GM12878 (cell line): ENCODE measurements at regions not wholly inside any gene's neighbourhood (a gene's known extent, or its start where the extent isn't known, plus 50 kb on each side); places are given as distances from the start of the nearest gene placed in this dataset.

Source experiments
- ATAC-seq: fragments of 200-7000 bp; cut with Tn5 transposase; 3 replicates; pipeline ENCODE4 v1.9.1; 2020; ENCODE audit warnings: mild to moderate bottlenecking, moderate library complexity
- BruUV-seq: library from RNA; stranded (reverse); fragments of 400-500 nt; replicated peaks from 2 replicates; lab custom pipeline; 2021; lab: Mats Ljungman, UMichigan
- CTCF ChIA-PET: fragments of 300-600 bp; sonication (Branson Sonifier 250); formaldehyde crosslinking; extraction: SDS; loops from one replicate; lab custom pipeline; 2021; ENCODE audit warnings: inconsistent platforms; lab: Yijun Ruan, JAX
- POLR2A ChIA-PET: fragments of 350-600 bp; formaldehyde crosslinking; extraction: SDS; loops from one replicate; lab custom pipeline; 2021; ENCODE audit warnings: inconsistent platforms; lab: Charles Lee
- RAD21 ChIA-PET: fragments of 300-600 bp; sonication (Branson Sonifier 250); formaldehyde crosslinking; loops from one replicate; lab custom pipeline; 2023; ENCODE audit warnings: antibody characterized with exemption; ENCODE audit not compliant: unreplicated experiment; lab: Charles Lee
- SMC1A ChIA-PET: fragments of 300-600 bp; sonication (Branson Sonifier 250); formaldehyde crosslinking; loops from one replicate; lab custom pipeline; 2023; ENCODE audit not compliant: unreplicated experiment, uncharacterized antibody; lab: Charles Lee
- DNase-seq: peaks from one replicate; pipeline ENCODE4 v3.0.0-alpha.2; 2011; ENCODE audit warnings: low read depth, low spot score
- FAIRE-seq: peaks from 3 replicates; lab custom pipeline; 2011; peaks lifted over from hg19 to GRCh38; lab: Jason Lieb, UNC
- H2AFZ ChIP-seq: 2 replicates; pipeline ENCODE4 v1.6.0; 2011; ENCODE audit warnings: low read depth, low read length, control low read depth; ENCODE audit not compliant: control insufficient read depth
- H3K27ac ChIP-seq: 2 replicates; pipeline ENCODE4 v1.5.1; 2011; ENCODE audit warnings: control low read depth; ENCODE audit not compliant: control insufficient read depth, insufficient read depth
- H3K27me3 ChIP-seq, 2 experiments: replicated peaks in 1 of 2; 2 replicates each; pipeline versions ENCODE4 v1.6.0 to v1.6.1; 2011; ENCODE audit warnings: low read length in 1 of 2; ENCODE audit not compliant: control insufficient read depth in 2 of 2, insufficient read depth in 2 of 2
- H3K36me3 ChIP-seq, 2 experiments: 2 replicates each; pipeline ENCODE4 v1.5.1; 2011; ENCODE audit warnings: low read length in 1 of 2; ENCODE audit not compliant: control insufficient read depth in 2 of 2, insufficient read depth in 2 of 2
- H3K4me1 ChIP-seq: 2 replicates; pipeline ENCODE4 v1.6.1; 2011; ENCODE audit warnings: mild to moderate bottlenecking, low read length, moderate library complexity, mixed read lengths; ENCODE audit not compliant: control insufficient read depth, insufficient read depth
- H3K4me2 ChIP-seq: 2 replicates; pipeline ENCODE4 v1.6.0; 2011; ENCODE audit warnings: control low read depth; ENCODE audit not compliant: control insufficient read depth, insufficient read depth
- H3K4me3 ChIP-seq: fragments of 200-600 bp; sonication (generic); 2 replicates; pipeline ENCODE4 v1.5.1; 2016
- H3K79me2 ChIP-seq: 2 replicates; pipeline ENCODE4 v1.6.0; 2011; ENCODE audit warnings: low read length; ENCODE audit not compliant: control insufficient read depth, insufficient read depth
- H3K9ac ChIP-seq: 2 replicates; pipeline ENCODE4 v1.8.0; 2011; ENCODE audit warnings: low read length, control low read depth, mixed read lengths; ENCODE audit not compliant: control insufficient read depth, insufficient read depth
- H3K9me3 ChIP-seq: replicated peaks from 3 replicates; pipeline ENCODE4 v1.5.1; 2011; ENCODE audit warnings: mild to moderate bottlenecking, low read length; ENCODE audit not compliant: control insufficient read depth, insufficient read depth
- H4K20me1 ChIP-seq: 2 replicates; pipeline ENCODE4 v1.6.0; 2011; ENCODE audit not compliant: control insufficient read depth, insufficient read depth
- CHD1 ChIP-seq: IDR thresholded peaks from 2 replicates; pipeline ENCODE4 v1.6.1; 2012; ENCODE audit warnings: low read depth, low read length, improper control_type of control experiment
- HCFC1 ChIP-seq: fragments of 150-350 bp; IDR thresholded peaks from 2 replicates; pipeline ENCODE4 v1.6.1; 2014; ENCODE audit warnings: low read length
- HDAC6 ChIP-seq: fragments of 200-600 bp; sonication (generic); IDR thresholded peaks from one replicate; pipeline ENCODE4 v1.8.0; 2017; ENCODE audit warnings: antibody characterized with exemption; ENCODE audit not compliant: unreplicated experiment
- MAX ChIP-seq: IDR thresholded peaks from 2 replicates; pipeline ENCODE4 v1.6.1; 2012; ENCODE audit warnings: low read depth, low read length, improper control_type of control experiment
- NBN ChIP-seq: fragments of 450-650 bp; IDR thresholded peaks from 2 replicates; pipeline ENCODE4 v1.6.1; 2016
- PML ChIP-seq: IDR thresholded peaks from 2 replicates; pipeline ENCODE4 v1.6.1; 2012; ENCODE audit warnings: low read length, inconsistent platforms
- SKIL ChIP-seq: fragments of 450-650 bp; IDR thresholded peaks from 2 replicates; pipeline ENCODE4 v1.6.1; 2017; ENCODE audit warnings: mild to moderate bottlenecking, low read depth, inconsistent platforms; ENCODE audit not compliant: poor library complexity, severe bottlenecking
- SMAD5 ChIP-seq: IDR thresholded peaks from 2 replicates; pipeline ENCODE4 v1.6.1; 2016; ENCODE audit warnings: antibody characterized with exemption, low read depth
- SPI1 ChIP-seq: IDR thresholded peaks from 2 replicates; pipeline ENCODE4 v1.6.1; 2011; ENCODE audit warnings: low read depth, mild to moderate bottlenecking, low read length, moderate library complexity, borderline replicate concordance; ENCODE audit not compliant: insufficient read depth
- SREBF1 ChIP-seq: IDR thresholded peaks from 2 replicates; pipeline ENCODE4 v1.6.1; 2012; ENCODE audit warnings: mild to moderate bottlenecking, low read length
- SREBF2 ChIP-seq: IDR thresholded peaks from 2 replicates; pipeline ENCODE4 v1.6.1; 2012; ENCODE audit warnings: mild to moderate bottlenecking, low read length
- SRF ChIP-seq, 2 experiments: IDR thresholded peaks; 2 replicates each; pipeline ENCODE4 v1.6.1; 2011; ENCODE audit warnings: low read depth in 2 of 2, low read length in 2 of 2, mild to moderate bottlenecking in 1 of 2, moderate library complexity in 1 of 2
- WGBS: methylation state at CpG from one replicate; pipeline ENCODE4 v1.1.6; 2016; ENCODE audit warnings: low lambda C conversion rate; ENCODE audit not compliant: insufficient replicate concordance, insufficient coverage; ENCODE audit errors: missing lambda C conversion rate; 5-methylcytosine and 5-hydroxymethylcytosine counted together
- in situ Hi-C: fragments of 300-500 bp; cut with MboI; formaldehyde crosslinking; loops from 9 replicates; pipeline ENCODE4 v1.14.3; 2018; ENCODE audit warnings: mixed read lengths
- intact Hi-C: fragments of 100-400 bp; cut with micrococcal nuclease; formaldehyde crosslinking; loops from one replicate; pipeline ENCODE4 v1.14.2; 2022; ENCODE audit not compliant: unreplicated experiment

GRCh38 chr14:26687301-26687837 is 89.5 kb upstream of the NOVA1 start:
- Histone ChIP-seq H3K9ac (no peak overlapping the region), H3K9me3 (no peaks in the 10 kb centered on the region), H3K4me3 (no peak overlapping the region), H3K4me1 (no peaks in the 10 kb centered on the region), H3K27ac (no peak overlapping the region), H3K36me3 (no peaks in the 10 kb centered on the region), H3K27me3 (no peaks in the 10 kb centered on the region), H3K79me2 (no peaks in the 10 kb centered on the region), H4K20me1 (no peaks in the 10 kb centered on the region), H3K4me2 (no peak overlapping the region), H2AFZ (no peak overlapping the region)
- intact Hi-C loops = no loop called here
- ChIA-PET CTCF (no interaction called here), POLR2A (no interaction called here), RAD21 (no interaction called here), SMC1A (no interaction called here)
- DNase-seq = no peak
- WGBS = 0% methylated on average over 2 of the region's 2 CpGs
- no TSS peak for BruUV-seq
- FAIRE-seq = no peak
- ATAC-seq = no peak
- no peak for TF ChIP-seq CHD1
- TF ChIP-seq SMAD5 = no peak
- no peak for TF ChIP-seq PML
- no peak for TF ChIP-seq HDAC6
- TF ChIP-seq SKIL = no peak
- no peak for TF ChIP-seq MAX
- no peak for TF ChIP-seq SREBF1
- TF ChIP-seq SPI1 = no peak
- no peak for TF ChIP-seq NBN
- no peak for TF ChIP-seq SRF (IDR thresholded peaks at IDR 0.05; ENCODE audit: low read depth in 2 of 2, low read length in 2 of 2)
- TF ChIP-seq SREBF2 = no peak
- no peak for TF ChIP-seq HCFC1
- in situ Hi-C loops = no loop called here
